ENCODE measurements at regions not wholly inside any gene's neighbourhood (a gene's known extent, or its start where the extent isn't known, plus 50 kb on each side); places are given as distances from the start of the nearest gene placed in this dataset.
"Not testable (repeated sequence)": the region's sequence is repeated elsewhere in the genome, so short reads cannot be mapped to it uniquely, and the experiment has no call there.

DNA sequence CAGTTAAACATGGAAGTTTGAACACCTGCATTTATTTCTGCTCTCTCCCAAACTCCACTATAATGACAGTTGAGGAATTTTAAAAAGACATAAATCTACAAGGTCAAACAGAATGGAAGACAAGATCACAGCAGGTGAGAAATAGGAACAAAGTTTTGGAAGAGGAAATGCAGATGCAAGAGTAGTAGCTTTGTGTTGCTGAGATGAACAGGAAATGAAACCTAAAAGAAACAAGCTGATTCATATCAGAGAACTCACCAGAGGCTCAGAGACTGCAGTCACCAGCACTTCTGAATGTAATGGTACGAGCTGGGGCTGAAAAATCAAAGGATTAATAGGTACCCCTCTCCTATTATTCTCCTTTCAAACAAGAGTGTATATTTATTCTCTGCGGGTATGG, 459.9 kb downstream of the RAP2B start:
- FAIRE-seq = no peak

DNA sequence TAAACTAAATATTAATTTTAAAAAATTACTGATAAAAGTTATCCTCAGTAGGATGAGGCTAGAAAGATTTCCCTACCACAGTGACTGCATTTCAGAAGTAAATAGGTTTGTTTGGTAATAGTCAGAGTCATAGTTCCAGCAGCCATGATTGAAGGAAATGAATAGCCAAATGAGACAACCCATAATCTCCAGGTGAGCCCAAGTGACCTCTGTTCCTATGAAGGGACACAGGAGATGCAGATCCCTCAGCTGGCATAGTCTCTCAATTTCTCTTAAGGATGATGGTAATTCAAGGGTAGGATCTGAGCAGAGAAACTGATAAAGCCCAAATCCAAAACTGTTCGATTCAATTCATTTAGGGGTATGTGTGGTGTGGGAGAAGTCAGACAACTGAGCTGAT, 461.8 kb downstream of the RAP2B start:
- no peak for FAIRE-seq

DNA sequence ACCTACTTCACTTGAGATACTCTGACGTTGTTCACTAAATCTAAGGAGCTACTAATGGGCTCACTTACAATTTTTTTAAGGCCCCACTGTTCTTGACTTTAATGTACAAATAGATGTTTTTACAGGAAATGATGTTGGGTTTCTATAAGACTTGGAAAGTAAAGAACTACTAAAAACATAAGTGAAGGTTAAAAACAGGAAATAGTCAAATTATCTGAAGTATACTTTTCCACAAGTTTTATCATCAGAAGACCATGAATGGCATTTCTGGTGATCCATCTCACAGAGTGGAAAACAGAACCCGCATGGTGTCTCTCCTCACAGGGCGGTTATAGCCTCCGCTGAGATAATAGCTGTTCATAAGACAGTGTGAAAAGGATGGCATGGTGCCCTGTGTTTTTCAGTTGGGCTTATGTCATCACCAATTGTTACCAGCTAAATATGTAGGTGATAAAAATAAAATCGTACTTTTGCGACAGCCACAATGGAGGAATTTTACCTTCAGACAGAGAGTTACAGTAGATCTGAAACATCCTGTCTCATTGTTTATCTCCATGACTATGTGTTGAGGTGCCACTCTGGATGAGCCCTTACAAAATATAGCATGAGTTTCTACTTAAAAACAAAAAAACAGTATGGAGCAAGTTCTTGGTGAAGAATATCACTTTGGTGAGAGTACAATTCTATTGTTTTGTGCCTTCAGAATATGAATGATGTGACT, 462.4 kb downstream of the RAP2B start:
- FAIRE-seq = no peak

- FAIRE-seq = no peak
Measured at GRCh38 chr3:153625506-153625905, 463.5 kb downstream of the RAP2B start.

DNA sequence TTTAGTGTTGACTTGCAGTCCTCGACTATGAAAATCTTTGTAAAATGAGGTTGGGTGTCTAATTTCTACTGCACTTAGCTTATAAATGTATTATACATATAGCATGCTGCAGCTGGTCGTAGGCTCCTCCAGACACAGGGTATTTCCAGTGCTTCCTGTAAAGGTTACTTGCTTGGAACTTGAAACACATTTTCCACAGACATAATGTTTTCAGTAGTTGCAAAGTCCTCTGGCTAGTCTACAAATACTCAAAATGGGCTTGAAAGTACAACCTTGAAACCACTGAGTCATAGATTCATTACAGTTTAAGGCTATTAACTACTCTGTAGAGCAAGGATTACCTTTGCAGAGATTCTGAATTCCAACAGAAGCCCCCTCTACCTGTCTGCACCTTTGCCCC, 464.1 kb downstream of the RAP2B start:
- no peak for FAIRE-seq

DNA sequence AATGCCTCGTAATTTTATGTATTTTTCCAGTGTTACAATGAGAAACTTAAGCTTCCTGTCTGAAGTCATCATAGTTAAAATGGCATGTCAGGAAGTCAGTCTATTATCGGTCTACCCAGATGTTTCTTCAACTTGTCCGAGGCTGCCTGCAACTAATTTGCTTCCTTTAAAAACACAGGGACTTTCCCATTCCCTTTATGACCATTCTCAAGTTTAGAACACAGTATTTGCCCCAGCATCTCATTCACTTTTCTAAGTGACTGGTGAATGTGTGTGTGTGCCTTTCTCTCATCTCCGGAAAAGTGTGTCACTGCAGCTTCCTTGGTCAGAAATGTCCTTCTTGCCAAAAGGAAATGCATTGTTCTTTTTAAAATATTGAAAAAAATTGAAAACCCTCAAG, 466.6 kb downstream of the RAP2B start:
- FAIRE-seq = peak; percentile 23

DNA sequence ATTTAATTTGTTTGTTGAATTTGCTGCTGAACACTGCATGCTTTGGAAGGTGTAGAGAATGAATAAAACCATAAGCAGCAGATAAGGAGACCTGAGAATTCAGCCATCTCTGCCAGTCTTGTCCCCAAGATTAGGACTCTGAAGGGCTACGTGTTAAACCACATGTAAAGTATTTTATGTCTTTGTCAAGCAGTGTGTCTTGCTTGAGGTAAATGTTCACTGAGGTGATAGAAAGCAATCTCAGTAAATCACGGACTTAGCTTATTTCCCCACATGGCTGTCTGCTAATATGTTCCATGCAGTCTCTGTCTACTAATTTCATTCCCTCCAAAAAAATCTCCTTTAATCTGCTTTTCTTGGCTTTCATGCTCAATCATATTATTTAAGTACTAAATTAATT, 467.1 kb downstream of the RAP2B start:
- no peak for FAIRE-seq

GRCh38 chr3:153631102-153631501, 469.1 kb downstream of the RAP2B start:
- FAIRE-seq = no peak

DNA sequence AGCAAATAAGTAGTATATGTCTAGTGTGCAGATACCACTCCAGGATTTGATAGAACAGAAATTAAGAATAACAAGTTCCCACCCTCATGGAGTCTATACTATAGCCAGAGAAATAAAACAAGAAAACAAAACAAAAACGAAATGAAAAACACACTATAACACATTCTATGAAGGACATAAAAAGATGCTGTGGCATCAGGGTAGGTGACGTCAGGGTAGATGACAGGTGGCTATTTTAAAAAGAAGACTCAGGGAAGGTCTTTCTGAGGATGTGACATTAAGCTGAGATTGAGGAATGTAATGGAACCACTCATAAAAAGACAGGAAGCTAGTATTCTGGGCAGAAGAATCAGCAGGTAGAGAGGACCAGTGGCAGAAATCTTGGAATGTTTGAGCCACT, 469.6 kb downstream of the RAP2B start:
- no peak for FAIRE-seq

GRCh38 chr3:153633407-153633806, 471.4 kb downstream of the RAP2B start:
- no peak for FAIRE-seq

- FAIRE-seq = no peak
Measured at GRCh38 chr3:153634683-153635082, 472.7 kb downstream of the RAP2B start.

DNA sequence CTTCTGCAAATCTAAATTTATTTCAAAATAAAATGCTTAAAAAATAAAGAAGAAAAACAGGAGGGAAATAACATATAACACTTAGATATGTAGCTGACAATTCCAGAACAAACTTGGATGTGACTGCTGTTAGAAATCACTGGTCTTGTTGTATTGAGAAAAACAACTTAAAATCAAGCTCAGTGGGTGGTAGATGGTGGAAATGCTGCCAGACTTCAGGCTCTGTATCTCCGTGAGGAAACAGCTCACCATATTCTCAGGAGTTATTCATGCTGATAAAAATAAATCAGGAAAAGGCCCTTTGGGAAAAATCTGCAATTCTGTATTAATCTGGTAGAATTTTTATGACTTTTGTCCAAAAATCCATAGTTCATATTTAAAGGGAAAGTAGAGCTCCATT, 477.6 kb downstream of the RAP2B start:
- FAIRE-seq = no peak

- FAIRE-seq = no peak
Measured at GRCh38 chr3:153640689-153641665, 479.0 kb downstream of the RAP2B start.

DNA sequence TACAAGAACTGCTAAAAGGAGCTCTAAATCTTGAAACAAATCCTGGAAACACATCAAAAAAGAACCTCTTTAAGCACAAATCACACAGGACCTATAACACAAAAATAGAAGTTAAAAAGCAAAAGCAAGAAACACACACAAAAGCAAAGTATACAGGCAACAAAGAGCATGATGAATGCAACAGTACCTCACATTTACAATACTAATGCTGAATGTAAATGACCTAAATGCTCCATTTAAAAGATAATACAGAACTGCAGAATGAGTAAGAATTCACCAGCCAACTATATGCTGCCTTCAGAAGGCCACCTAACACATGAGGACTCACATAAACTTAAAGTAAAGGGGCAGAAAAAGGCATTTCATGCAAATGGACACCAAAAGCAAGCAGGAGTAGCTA, 478.6 kb upstream of the ARHGEF26 start:
- FAIRE-seq = not testable (repeated sequence)

GRCh38 chr3:153643471-153643870, 477.7 kb upstream of the ARHGEF26 start:
- FAIRE-seq = not testable (repeated sequence)

DNA sequence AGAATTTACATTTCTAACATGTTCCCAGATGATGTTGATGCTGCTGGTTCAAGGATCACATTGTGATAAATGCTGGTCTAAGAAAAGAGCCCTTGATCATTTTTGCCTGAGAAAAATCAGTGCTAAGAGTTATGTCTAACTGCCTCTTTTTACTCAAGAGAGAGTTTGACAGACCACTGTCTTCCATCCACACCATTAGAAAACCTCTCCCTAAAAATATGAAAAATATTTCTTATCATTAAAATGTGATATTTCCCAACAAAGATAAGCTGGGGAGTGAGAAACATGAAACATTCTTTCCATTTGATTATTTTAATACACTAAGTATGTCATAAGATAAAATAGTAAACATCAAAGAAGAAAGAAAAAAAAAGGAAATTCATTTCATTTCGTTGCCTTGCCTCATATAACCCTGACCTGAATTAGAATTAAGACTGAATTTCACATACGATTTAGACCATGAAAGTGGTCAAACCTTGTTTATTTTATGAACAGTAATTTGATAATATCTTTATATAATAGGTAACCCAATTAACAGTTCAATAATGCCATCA, 471.8 kb upstream of the ARHGEF26 start:
- no peak for FAIRE-seq

GRCh38 chr3:153652076-153652475, 469.1 kb upstream of the ARHGEF26 start:
- FAIRE-seq = no peak

DNA sequence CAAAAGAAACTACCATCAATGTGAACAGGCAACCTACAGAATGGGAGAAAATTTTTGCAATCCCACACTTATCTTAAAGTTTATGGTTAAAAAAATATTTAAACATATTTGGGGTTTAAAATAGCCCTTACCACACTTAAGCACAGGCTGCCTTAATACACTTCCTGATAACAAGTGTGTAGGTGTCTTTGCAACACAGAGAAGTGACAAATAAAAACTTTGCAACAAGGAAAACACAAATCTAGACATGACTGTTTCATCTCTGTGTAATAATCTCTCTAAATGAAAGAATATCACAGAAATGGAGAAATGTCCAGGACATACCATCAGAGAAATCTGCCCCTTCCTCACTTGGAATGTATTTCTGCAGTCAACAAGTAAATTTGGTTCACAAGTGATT, 464.1 kb upstream of the ARHGEF26 start:
- FAIRE-seq = no peak

DNA sequence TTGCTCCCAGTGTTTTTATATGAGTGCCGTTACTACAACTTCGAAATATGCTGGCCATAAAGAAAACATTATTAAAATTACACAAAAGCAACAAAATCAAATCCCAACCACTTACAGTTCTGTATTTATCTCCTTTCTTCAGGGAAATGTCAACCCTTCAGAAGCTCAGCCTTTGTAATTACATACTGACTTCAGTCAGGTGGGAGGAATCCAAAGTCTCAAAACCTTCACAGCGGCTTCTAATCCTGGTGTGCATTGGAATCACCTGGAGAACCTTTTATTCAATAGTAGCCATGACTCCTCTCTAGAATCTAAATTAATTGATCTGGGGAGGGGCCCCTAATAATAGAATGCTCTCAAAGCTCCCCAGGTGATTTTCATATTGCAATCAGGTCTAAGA, 463.7 kb upstream of the ARHGEF26 start:
- no peak for FAIRE-seq

DNA sequence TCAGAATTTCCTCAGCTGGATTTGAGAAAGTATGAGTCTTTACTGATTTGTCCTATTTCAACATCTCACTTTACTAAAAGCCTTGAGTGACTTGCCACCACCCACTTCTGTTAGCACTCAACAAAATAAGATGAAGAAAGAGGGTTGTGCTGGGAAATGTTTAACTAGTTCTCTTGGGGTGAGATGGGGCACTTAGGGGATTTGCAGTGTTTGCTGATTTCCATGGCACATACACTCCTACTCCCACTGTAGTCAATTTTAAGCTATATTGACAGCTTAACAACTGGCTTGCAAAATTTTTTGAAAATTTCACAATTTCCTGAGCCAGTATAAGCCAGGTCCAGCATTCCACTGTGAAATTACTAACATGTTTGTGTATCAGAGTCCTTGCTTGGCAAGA, 463.1 kb upstream of the ARHGEF26 start:
- no peak for FAIRE-seq

GRCh38 chr3:153666991-153667740, 454.0 kb upstream of the ARHGEF26 start:
- no peak for FAIRE-seq

GRCh38 chr3:153669527-153669926, 451.7 kb upstream of the ARHGEF26 start:
- no peak for FAIRE-seq

GRCh38 chr3:153670577-153670976, 450.6 kb upstream of the ARHGEF26 start:
- no peak for FAIRE-seq

All from endometrium (tissue), 2 donors.